GM12872 (cell line): ENCODE measurements at regions not wholly inside any gene's neighbourhood (a gene's known extent, or its start where the extent isn't known, plus 50 kb on each side); places are given as distances from the start of the nearest gene placed in this dataset.

ENCODE experiments used
- CTCF ChIP-seq: IDR thresholded peaks from 3 replicates; pipeline ENCODE4 v1.5.1; 2011; ENCODE audit warnings: low read depth, mild to moderate bottlenecking, low read length, moderate library complexity; ENCODE audit not compliant: insufficient read depth

GRCh38 chr12:11496157-11496851 is 100.9 kb upstream of the PRB2 start:
- TF ChIP-seq CTCF: no peak

- TF ChIP-seq CTCF: no peak
Measured at GRCh38 chr12:11497438-11497837, 102.1 kb upstream of the PRB2 start.

- no peak for TF ChIP-seq CTCF
Measured at GRCh38 chr12:11497995-11498394, 102.6 kb upstream of the PRB2 start.

GRCh38 chr12:11498574-11498973 is 103.2 kb upstream of the PRB2 start:
- peak; percentile 69 for TF ChIP-seq CTCF

GRCh38 chr12:11499806-11500187 is 104.4 kb upstream of the PRB2 start:
- no peak for TF ChIP-seq CTCF

- no peak for TF ChIP-seq CTCF
Measured at GRCh38 chr12:11500188-11500860, 105.0 kb upstream of the PRB2 start.

- TF ChIP-seq CTCF: no peak
Measured at GRCh38 chr12:11500861-11501230, 105.5 kb upstream of the PRB2 start.
